Colon (tissue), 2 donors: ENCODE measurements at regions not wholly inside any gene's neighbourhood (a gene's known extent, or its start where the extent isn't known, plus 50 kb on each side); places are given as distances from the start of the nearest gene placed in this dataset.
"Not testable (repeated sequence)": the region's sequence is repeated elsewhere in the genome, so short reads cannot be mapped to it uniquely, and the experiment has no call there.

Experiments
- FAIRE-seq: peaks from 2 replicates; lab custom pipeline; 2012; peaks lifted over from hg19 to GRCh38; lab: Jason Lieb, UNC
- donor health status: control.
- donor health status: control.

DNA sequence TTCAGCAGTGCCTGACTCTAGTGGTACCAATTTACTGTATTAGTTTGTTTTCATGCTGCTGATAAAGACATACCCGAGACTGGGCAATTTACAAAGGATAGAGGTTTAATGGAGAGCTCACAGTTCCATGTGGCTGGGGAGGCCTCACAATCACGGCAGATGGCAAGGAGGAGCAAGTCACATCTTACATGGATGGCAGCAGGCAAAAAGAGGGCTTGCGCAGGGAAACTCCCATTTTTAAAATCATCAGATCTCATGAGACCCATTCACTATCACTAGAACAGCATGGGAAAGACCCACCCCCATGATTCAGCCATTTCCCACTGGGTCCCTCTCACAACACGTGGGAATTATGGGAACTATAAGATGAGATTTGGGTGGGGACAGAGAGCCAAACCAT lies 243.7 kb upstream of the KLF3 start:
- not testable (repeated sequence) for FAIRE-seq

- no peak for FAIRE-seq
Observed at GRCh38 chr4:38422850-38423249, 241.1 kb upstream of the KLF3 start.

GRCh38 chr4:38424151-38424871 lies 239.7 kb upstream of the KLF3 start:
- FAIRE-seq, result no peak

DNA sequence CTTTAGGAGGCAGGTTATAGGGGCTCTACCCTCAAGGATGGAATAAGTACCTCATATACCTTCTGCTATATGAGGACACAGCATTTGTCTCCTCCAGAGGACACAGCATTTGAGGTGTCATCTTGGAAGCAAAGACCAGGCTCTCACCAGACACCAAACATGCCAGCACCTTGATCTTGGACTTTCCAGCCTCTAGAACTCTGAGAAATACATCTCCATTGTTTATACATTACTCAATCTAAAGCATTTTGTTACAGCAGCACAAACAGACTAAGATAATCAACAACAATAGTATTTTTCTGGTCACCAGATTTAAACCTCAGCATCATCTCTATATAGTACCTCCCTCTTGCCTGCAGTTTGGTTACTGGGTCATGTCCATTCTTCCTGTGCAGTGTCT lies 237.5 kb upstream of the KLF3 start:
- no peak for FAIRE-seq

DNA sequence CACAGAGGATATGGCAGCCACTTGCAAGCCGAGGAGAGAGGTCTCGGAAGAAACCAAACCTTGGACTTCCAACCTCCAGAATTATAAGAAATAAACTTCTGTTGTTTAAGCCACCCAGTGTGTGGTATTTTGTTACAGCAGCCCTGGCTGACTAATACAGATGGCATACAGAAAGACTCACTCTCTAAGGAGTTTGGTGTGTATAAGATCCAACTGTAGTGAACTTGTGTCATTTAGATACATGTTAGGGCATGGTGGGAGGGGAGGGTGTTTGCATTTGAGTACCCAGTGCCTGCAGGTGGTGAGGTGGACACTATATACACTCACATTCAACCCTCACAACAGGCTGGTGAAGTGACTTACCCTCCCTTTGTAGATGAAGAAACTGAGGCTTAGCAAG lies 233.2 kb upstream of the KLF3 start:
- no peak for FAIRE-seq

DNA sequence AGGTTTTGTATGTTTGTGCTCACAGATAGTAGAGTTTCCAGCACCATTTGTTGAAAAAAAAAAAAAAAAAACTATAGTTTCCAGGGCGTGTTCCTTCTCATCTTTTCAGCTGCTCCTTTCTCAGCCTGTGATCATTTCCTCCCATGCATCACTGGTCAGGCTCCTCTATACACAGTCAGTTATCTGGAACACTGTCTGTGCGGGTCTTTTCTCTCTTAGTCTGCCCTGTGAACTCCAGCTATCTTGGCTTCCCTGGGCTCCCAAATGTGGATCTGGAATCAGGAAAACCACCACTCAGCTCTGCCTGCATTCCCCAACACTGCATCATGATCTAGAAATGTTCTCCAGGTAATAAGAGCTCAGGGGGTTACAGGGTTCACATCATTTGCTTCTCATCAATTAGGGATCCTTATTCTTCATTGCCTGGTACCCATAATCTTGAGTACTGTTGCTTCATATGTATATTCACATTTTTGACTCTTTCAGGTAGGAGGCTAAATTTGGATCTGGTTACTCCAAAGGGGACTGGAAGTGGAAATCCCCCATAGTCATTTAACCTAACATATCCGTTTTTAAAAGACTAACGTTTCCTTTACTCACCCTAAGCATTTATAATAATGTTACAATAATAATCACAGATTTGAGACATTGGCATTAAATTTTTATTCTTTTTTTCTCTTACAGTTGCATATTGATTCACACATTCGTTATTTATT lies 221.8 kb upstream of the KLF3 start:
- no peak for FAIRE-seq

DNA sequence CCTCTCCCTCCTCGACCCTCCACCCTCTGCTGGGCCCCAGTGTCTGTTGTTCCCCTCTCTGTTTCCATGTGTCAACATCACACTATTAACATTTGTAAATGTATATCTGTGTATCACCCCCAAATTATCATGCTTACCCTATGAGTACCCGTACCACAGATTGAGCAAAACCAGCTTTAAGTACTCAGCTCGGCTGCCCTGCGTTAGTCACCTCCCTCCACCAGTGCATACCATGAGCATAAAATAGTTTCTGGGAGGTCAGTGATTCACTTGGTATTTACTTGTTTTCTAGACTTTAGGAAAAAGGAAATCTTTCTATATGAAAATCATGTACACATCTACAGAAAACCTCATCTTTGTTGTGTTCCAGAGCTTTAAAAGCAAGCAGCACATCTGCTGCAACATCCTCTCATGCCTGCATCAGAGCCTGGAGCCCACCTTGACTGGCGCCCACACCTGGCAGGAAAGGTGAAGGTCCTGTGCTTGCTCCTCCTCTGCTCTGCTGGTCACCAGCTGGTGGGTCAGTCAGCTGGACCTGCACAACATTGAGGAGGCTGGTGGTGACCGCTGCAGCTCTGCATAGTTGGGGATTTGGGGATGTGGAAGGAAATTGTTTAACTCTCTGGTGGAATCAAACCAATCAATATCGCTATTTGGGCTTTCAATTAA lies 214.4 kb upstream of the KLF3 start:
- no peak for FAIRE-seq

GRCh38 chr4:38452009-38452408 lies 212.0 kb upstream of the KLF3 start:
- no peak for FAIRE-seq

DNA sequence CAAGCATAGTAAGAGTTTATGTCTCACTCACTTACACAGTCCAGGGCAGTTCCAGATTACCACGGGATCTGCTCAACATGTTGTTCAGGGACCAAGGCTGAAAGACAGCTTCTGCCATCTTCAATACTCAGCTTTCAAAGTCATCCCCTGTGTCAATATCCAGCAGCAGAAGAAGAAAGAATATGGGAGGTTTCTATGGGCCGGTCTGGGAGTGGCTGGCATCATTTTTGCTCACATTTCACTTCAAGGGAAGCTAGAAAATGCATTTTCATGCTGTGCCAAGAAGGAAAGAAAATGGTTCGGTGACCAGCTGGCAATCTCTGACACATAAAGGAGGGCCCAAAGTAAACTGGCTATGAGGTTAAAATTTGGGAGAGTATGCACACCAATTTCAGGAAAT lies 211.5 kb upstream of the KLF3 start:
- no peak for FAIRE-seq

GRCh38 chr4:38453253-38453881 lies 210.6 kb upstream of the KLF3 start:
- no peak for FAIRE-seq

- FAIRE-seq, result no peak
Observed at GRCh38 chr4:38454284-38454683, 209.7 kb upstream of the KLF3 start.

DNA sequence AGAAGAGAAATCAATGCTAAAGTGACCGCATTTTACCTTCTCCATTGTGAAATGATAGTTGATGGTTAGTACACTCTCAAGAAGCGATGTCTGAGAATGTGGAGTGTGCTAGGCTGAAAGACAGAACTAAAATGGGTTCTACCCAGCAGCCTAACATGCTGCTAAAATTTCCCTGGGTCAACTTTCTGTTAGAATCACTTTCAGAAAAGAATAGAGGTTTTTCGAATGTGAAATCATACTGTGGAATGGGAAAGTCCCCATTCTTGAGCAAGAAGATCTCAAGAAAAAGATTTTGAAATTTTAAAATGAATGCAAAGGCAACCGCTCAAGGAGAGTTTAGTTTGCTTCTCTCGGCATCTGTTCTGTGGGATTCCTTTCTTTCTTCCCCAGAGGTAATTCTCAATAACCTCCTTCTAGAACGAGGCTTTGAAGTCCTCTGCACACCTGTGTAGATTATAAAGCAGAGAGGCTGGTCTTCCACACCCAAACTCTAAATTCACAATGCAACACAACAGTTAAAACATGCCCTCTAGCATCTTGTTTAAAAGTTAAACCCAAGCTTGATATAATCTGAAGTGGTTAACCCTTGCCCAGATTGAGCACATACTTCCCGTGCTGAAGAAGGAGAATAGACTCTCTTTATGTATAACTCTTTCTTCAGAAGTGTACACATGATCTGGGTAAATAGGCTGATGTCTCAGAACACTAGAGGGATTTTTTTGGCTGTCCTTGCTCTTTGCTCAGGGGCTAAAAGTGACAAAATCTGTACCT lies 208.7 kb upstream of the KLF3 start:
- no peak for FAIRE-seq

- FAIRE-seq, result no peak
Observed at GRCh38 chr4:38456096-38456495, 207.9 kb upstream of the KLF3 start.

DNA sequence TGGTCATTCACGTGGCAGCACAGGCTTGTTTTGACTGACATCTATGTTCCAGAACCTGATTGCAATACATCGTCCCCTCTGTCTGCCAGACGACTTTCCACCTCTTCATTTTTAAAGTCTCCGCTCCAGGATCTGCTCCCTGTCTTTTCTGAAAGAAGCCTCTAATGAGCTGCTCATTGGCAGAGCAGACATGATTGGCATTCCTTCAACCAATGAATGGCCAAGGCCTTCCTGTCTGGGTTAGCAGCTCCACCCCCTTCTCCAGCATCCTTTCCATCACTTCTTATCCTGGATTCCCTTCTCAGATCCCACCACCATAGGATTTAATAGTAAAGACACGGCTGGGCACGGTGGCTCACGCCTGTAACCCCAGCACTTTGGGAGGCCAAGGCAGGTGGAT lies 202.7 kb upstream of the KLF3 start:
- no peak for FAIRE-seq

- FAIRE-seq, result no peak
Observed at GRCh38 chr4:38462367-38463055, 201.5 kb upstream of the KLF3 start.

GRCh38 chr4:38463268-38463958 lies 200.6 kb upstream of the KLF3 start:
- no peak for FAIRE-seq

GRCh38 chr4:38464328-38464727 lies 199.7 kb upstream of the KLF3 start:
- no peak for FAIRE-seq

GRCh38 chr4:38466401-38466800 lies 197.6 kb upstream of the KLF3 start:
- no peak for FAIRE-seq

DNA sequence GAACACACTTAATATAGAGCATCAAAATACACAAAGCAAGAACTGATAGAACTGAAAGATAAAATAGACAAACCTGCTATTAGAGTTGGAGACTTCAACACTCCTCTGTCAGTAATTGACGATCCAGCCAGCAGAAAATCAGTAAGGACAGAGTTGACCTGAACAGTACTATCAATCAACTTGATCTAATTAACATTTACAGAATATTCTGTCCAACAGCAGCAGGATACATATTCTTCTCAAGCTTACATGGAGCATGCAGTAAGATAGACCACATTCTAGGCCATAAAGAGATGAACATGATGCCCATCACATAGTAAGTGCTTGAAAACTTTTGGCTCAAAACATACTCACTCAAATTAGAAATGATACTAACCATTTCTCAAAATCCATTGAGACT lies 196.7 kb upstream of the KLF3 start:
- FAIRE-seq, result no peak

- FAIRE-seq, result no peak
Observed at GRCh38 chr4:38468339-38468866, 195.6 kb upstream of the KLF3 start.

- no peak for FAIRE-seq
Observed at GRCh38 chr4:38469410-38469809, 194.6 kb upstream of the KLF3 start.
